ENCODE measurements at regions not wholly inside any gene's neighbourhood (a gene's known extent, or its start where the extent isn't known, plus 50 kb on each side); places are given as distances from the start of the nearest gene placed in this dataset.
"Not testable (repeated sequence)": the region's sequence is repeated elsewhere in the genome, so short reads cannot be mapped to it uniquely, and the experiment has no call there.

DNA sequence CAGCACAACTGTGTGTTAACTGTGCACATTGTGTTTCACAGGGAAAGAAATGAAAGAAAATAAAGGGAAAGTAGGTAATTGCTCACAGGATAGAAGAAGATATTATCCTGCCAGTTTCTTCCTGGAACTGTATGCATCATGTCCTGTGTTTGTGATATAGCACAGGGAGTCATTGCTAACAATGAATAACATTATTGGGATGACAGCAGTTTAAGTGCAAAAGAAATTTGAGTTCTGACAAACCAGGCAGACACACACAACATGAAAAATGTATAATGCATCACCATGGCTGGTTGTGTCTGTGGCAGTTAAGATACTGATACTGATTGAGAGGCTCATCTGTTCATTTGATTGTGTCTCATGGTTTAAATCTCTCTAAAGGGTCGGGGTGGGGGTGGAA, 145.4 kb downstream of the SPATA31D1 start:
- Histone ChIP-seq H3K4me3 (ENCODE audit: low read depth, low read length) (no peak overlapping the region), H4K8ac (ENCODE audit: low read depth, low read length) (no peak overlapping the region), H2BK5ac (ENCODE audit: low read depth, low read length, poor library complexity) (no peak overlapping the region), H3K27ac (ENCODE audit: low read depth, low read length) (no peak overlapping the region), H4K91ac (ENCODE audit: low read depth, low read length) (no peak overlapping the region), H2AK5ac (ENCODE audit: low read length) (no peak overlapping the region), H3K9me3 (ENCODE audit: insufficient read depth, low read depth, low read length) (no peaks in the 10 kb centered on the region), H3K4ac (ENCODE audit: low read depth, low read length) (no peak overlapping the region), H3K4me1 (ENCODE audit: control insufficient read depth in 1 of 2, insufficient read depth in 2 of 2, low read length in 2 of 2) (no peaks in the 10 kb centered on the region), H4K12ac (ENCODE audit: low read depth, low read length) (no peak overlapping the region), H3K23ac (ENCODE audit: low read length) (no peak overlapping the region), H2BK12ac (ENCODE audit: low read length) (no peak overlapping the region), H2BK120ac (ENCODE audit: insufficient read depth, low read length, poor library complexity) (no peak overlapping the region), H2AFZ (ENCODE audit: insufficient read depth, low read length, poor library complexity) (no peak overlapping the region), H3K36me3 (ENCODE audit: control insufficient read depth in 1 of 2, insufficient read depth in 2 of 2, low read length in 2 of 2) (no peaks in the 10 kb centered on the region), H3K79me2 (ENCODE audit: control insufficient read depth, insufficient read depth, low read length, poor library complexity) (no peaks in the 10 kb centered on the region), H3K27me3 (ENCODE audit: insufficient read depth, low read length) (no peaks in the 10 kb centered on the region), H3K18ac (ENCODE audit: low read length) (no peak overlapping the region), H3K14ac (ENCODE audit: low read length) (no peak overlapping the region), H3K4me2 (ENCODE audit: low read length) (no peak overlapping the region), H3K79me1 (ENCODE audit: low read length) (no peaks in the 10 kb centered on the region), H3K9ac (ENCODE audit: low read length) (no peak overlapping the region)
- no CpG with 5 or more reads among the region's 1 CpG for WGBS (ENCODE audit: extremely low coverage, insufficient coverage, insufficient read length)
- no peak for DNase-seq

DNA sequence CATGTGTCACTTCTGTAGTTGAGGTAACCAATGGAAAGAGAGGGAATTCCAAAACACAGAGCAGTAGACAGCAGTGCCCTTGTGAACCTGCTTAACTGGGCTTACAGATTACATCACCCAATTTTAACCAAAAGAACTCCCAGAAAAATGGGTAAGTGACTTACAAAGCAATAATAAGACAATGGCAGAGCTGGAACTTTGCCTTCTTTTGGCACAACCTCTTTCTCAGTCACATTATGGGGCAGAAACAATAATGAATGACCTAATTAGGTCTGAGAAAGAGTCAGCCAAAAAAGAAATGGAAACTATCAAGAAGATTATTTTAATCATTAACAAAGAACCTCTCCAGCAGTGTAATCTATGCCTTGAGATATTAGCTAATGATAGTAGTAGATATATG, 146.5 kb downstream of the SPATA31D1 start:
- H4K8ac ChIP-seq (ENCODE audit: low read depth, low read length) = no peak overlapping the region
- H2BK120ac ChIP-seq (ENCODE audit: insufficient read depth, low read length, poor library complexity) = no peak overlapping the region
- H3K4me1 ChIP-seq (ENCODE audit: control insufficient read depth in 1 of 2, insufficient read depth in 2 of 2, low read length in 2 of 2) = no peaks in the 10 kb centered on the region
- no peak overlapping the region for H3K4me2 ChIP-seq (ENCODE audit: low read length)
- H2BK5ac ChIP-seq (ENCODE audit: low read depth, low read length, poor library complexity) = no peak overlapping the region
- no peaks in the 10 kb centered on the region for H3K79me2 ChIP-seq (ENCODE audit: control insufficient read depth, insufficient read depth, low read length, poor library complexity)
- H3K18ac ChIP-seq (ENCODE audit: low read length) = no peak overlapping the region
- no peak overlapping the region for H2AFZ ChIP-seq (ENCODE audit: insufficient read depth, low read length, poor library complexity)
- H4K91ac ChIP-seq (ENCODE audit: low read depth, low read length) = no peak overlapping the region
- no peak overlapping the region for H2BK12ac ChIP-seq (ENCODE audit: low read length)
- DNase-seq = no peak
- H2AK5ac ChIP-seq (ENCODE audit: low read length) = no peak overlapping the region
- H3K14ac ChIP-seq (ENCODE audit: low read length) = no peak overlapping the region
- no peaks in the 10 kb centered on the region for H3K79me1 ChIP-seq (ENCODE audit: low read length)
- H3K9me3 ChIP-seq (ENCODE audit: insufficient read depth, low read depth, low read length) = no peaks in the 10 kb centered on the region
- H3K27ac ChIP-seq (ENCODE audit: low read depth, low read length) = no peak overlapping the region
- H3K9ac ChIP-seq (ENCODE audit: low read length) = no peak overlapping the region
- H3K4ac ChIP-seq (ENCODE audit: low read depth, low read length) = no peak overlapping the region
- no peaks in the 10 kb centered on the region for H3K27me3 ChIP-seq (ENCODE audit: insufficient read depth, low read length)
- H3K36me3 ChIP-seq (ENCODE audit: control insufficient read depth in 1 of 2, insufficient read depth in 2 of 2, low read length in 2 of 2) = no peaks in the 10 kb centered on the region
- no peak overlapping the region for H3K4me3 ChIP-seq (ENCODE audit: low read depth, low read length)
- no peak overlapping the region for H4K12ac ChIP-seq (ENCODE audit: low read depth, low read length)
- H3K23ac ChIP-seq (ENCODE audit: low read length) = no peak overlapping the region

DNA sequence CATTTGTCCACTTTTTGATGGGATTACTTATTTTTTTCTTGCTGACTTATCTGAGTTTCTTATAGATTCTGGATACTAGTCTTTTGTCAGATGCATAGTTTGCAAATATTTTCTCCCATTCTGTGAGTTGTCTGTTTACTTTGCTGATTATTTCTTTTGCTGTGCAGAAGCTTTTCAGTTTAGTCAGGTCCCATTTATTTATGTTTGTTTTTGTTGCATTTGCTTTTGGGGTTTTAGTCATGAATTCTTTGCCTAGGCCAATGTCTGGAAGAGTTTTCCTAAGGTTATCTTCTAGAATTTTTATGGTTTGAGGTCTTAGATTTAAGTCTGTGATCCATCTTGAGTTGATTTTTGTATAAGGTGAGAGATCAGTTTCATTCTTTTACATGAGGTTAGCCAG, 149.5 kb downstream of the SPATA31D1 start:
- H3K14ac ChIP-seq (ENCODE audit: low read length); H3K4me1 ChIP-seq (ENCODE audit: control insufficient read depth in 1 of 2, insufficient read depth in 2 of 2, low read length in 2 of 2); H3K79me1 ChIP-seq (ENCODE audit: low read length); H3K4ac ChIP-seq (ENCODE audit: low read depth, low read length); H3K4me3 ChIP-seq (ENCODE audit: low read depth, low read length); H3K9me3 ChIP-seq (ENCODE audit: insufficient read depth, low read depth, low read length); H3K36me3 ChIP-seq (ENCODE audit: control insufficient read depth in 1 of 2, insufficient read depth in 2 of 2, low read length in 2 of 2); H2BK12ac ChIP-seq (ENCODE audit: low read length); H3K27me3 ChIP-seq (ENCODE audit: insufficient read depth, low read length); H3K18ac ChIP-seq (ENCODE audit: low read length); H2AFZ ChIP-seq (ENCODE audit: insufficient read depth, low read length, poor library complexity); H4K8ac ChIP-seq (ENCODE audit: low read depth, low read length); H4K12ac ChIP-seq (ENCODE audit: low read depth, low read length); DNase-seq; H3K23ac ChIP-seq (ENCODE audit: low read length); H3K79me2 ChIP-seq (ENCODE audit: control insufficient read depth, insufficient read depth, low read length, poor library complexity); H3K9ac ChIP-seq (ENCODE audit: low read length); H2BK5ac ChIP-seq (ENCODE audit: low read depth, low read length, poor library complexity); H4K91ac ChIP-seq (ENCODE audit: low read depth, low read length); H3K4me2 ChIP-seq (ENCODE audit: low read length); H2BK120ac ChIP-seq (ENCODE audit: insufficient read depth, low read length, poor library complexity); H3K27ac ChIP-seq (ENCODE audit: low read depth, low read length); H2AK5ac ChIP-seq (ENCODE audit: low read length): not testable (repeated sequence)

- Histone ChIP-seq H3K4me3 (ENCODE audit: low read depth, low read length) (no peak overlapping the region), H2AK5ac (ENCODE audit: low read length) (no peak overlapping the region), H3K9me3 (ENCODE audit: insufficient read depth, low read depth, low read length) (no peaks in the 10 kb centered on the region), H2AFZ (ENCODE audit: insufficient read depth, low read length, poor library complexity) (no peak overlapping the region), H2BK12ac (ENCODE audit: low read length) (no peak overlapping the region), H3K79me2 (ENCODE audit: control insufficient read depth, insufficient read depth, low read length, poor library complexity) (no peaks in the 10 kb centered on the region), H3K27ac (ENCODE audit: low read depth, low read length) (no peak overlapping the region), H4K91ac (ENCODE audit: low read depth, low read length) (no peak overlapping the region), H3K27me3 (ENCODE audit: insufficient read depth, low read length) (no peaks in the 10 kb centered on the region), H3K36me3 (ENCODE audit: control insufficient read depth in 1 of 2, insufficient read depth in 2 of 2, low read length in 2 of 2) (no peaks in the 10 kb centered on the region), H3K14ac (ENCODE audit: low read length) (no peak overlapping the region), H4K12ac (ENCODE audit: low read depth, low read length) (no peak overlapping the region), H3K4ac (ENCODE audit: low read depth, low read length) (no peak overlapping the region), H3K23ac (ENCODE audit: low read length) (no peak overlapping the region), H3K4me2 (ENCODE audit: low read length) (no peak overlapping the region), H2BK5ac (ENCODE audit: low read depth, low read length, poor library complexity) (no peak overlapping the region), H3K4me1 (ENCODE audit: control insufficient read depth in 1 of 2, insufficient read depth in 2 of 2, low read length in 2 of 2) (no peaks in the 10 kb centered on the region), H2BK120ac (ENCODE audit: insufficient read depth, low read length, poor library complexity) (no peak overlapping the region), H4K8ac (ENCODE audit: low read depth, low read length) (no peak overlapping the region), H3K9ac (ENCODE audit: low read length) (no peak overlapping the region), H3K18ac (ENCODE audit: low read length) (no peak overlapping the region), H3K79me1 (ENCODE audit: low read length) (no peaks in the 10 kb centered on the region)
- no CpG with 5 or more reads among the region's 7 CpGs for WGBS (ENCODE audit: extremely low coverage, insufficient coverage, insufficient read length)
- peak; percentile 29 to 59 for DNase-seq
Observed at GRCh38 chr9:82140471-82140870, 151.9 kb downstream of the SPATA31D1 start.

DNA sequence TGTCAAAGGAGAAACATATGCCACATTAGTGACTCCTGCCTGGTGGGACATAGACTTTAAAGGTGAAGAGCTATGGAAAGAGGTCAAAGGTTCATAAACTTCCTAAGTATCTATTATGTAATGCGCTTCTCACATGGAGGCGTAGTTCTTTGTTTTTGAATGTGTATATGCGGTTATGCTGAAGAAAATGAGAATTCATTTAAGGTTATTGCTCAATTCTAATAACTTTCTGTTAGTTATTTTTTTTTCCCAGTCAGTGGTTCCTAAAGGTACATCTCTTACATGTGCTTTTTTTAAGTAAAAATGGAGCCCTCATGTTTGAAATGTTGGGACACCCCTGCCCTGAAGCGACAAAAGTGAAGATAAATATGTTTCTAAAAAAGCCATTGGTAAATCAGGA, 156.2 kb downstream of the SPATA31D1 start:
- Histone ChIP-seq H2AFZ (ENCODE audit: insufficient read depth, low read length, poor library complexity) (no peak overlapping the region), H3K9me3 (ENCODE audit: insufficient read depth, low read depth, low read length) (no peaks in the 10 kb centered on the region), H4K8ac (ENCODE audit: low read depth, low read length) (no peak overlapping the region), H3K18ac (ENCODE audit: low read length) (no peak overlapping the region), H3K23ac (ENCODE audit: low read length) (no peak overlapping the region), H3K4me1 (ENCODE audit: control insufficient read depth in 1 of 2, insufficient read depth in 2 of 2, low read length in 2 of 2) (no peaks in the 10 kb centered on the region), H3K14ac (ENCODE audit: low read length) (no peak overlapping the region), H3K27me3 (ENCODE audit: insufficient read depth, low read length) (no peaks in the 10 kb centered on the region), H4K12ac (ENCODE audit: low read depth, low read length) (no peak overlapping the region), H3K79me2 (ENCODE audit: control insufficient read depth, insufficient read depth, low read length, poor library complexity) (no peaks in the 10 kb centered on the region), H3K4ac (ENCODE audit: low read depth, low read length) (no peak overlapping the region), H2AK5ac (ENCODE audit: low read length) (no peak overlapping the region), H3K27ac (ENCODE audit: low read depth, low read length) (no peak overlapping the region), H3K4me3 (ENCODE audit: low read depth, low read length) (no peak overlapping the region), H2BK5ac (ENCODE audit: low read depth, low read length, poor library complexity) (no peak overlapping the region), H2BK12ac (ENCODE audit: low read length) (no peak overlapping the region), H3K79me1 (ENCODE audit: low read length) (no peaks in the 10 kb centered on the region), H3K36me3 (ENCODE audit: control insufficient read depth in 1 of 2, insufficient read depth in 2 of 2, low read length in 2 of 2) (no peaks in the 10 kb centered on the region), H3K9ac (ENCODE audit: low read length) (no peak overlapping the region), H2BK120ac (ENCODE audit: insufficient read depth, low read length, poor library complexity) (no peak overlapping the region), H3K4me2 (ENCODE audit: low read length) (no peak overlapping the region), H4K91ac (ENCODE audit: low read depth, low read length) (no peak overlapping the region)
- no CpG with 5 or more reads among the region's 4 CpGs for WGBS (ENCODE audit: extremely low coverage, insufficient coverage, insufficient read length)
- DNase-seq = no peak

Data from trophoblast cell (in vitro differentiated cells and primary cell).